KBM-7 (cell line): ENCODE measurements at regions not wholly inside any gene's neighbourhood (a gene's known extent, or its start where the extent isn't known, plus 50 kb on each side); places are given as distances from the start of the nearest gene placed in this dataset.
"Not testable (repeated sequence)": the region's sequence is repeated elsewhere in the genome, so short reads cannot be mapped to it uniquely, and the experiment has no call there.

Source experiments
- DNase-seq: peaks from one replicate; pipeline ENCODE4 v3.0.0-alpha.2; 2015
- in situ Hi-C: fragments of 300-500 bp; cut with MboI; formaldehyde crosslinking; loops from 2 replicates; pipeline ENCODE4 v1.14.3; 2020; ENCODE audit warnings: low sequenced_read_pairs, low pct_unique_long_range_greater_than_20kb, mixed read lengths

DNA sequence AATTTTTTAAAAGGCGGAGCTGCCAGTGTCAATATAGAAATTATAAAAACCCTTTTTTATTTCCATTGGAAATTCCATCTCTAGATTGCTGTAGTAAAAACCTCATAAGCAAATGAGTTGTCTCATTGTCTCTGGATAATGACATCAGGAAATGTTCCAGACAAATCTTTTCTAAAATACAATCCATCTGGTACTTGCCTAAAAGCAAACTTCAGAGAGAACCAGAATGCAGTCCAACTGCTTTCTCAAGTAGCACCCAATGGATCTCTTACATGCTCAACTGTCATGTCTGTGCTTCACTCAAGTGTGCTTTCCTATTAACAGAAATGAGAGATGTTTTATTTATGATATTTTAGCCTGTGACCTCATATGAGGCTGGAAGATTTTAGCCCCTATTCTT lies 399.6 kb upstream of the NDST3 start:
- in situ Hi-C loops = no loop called here
- no peak for DNase-seq

DNA sequence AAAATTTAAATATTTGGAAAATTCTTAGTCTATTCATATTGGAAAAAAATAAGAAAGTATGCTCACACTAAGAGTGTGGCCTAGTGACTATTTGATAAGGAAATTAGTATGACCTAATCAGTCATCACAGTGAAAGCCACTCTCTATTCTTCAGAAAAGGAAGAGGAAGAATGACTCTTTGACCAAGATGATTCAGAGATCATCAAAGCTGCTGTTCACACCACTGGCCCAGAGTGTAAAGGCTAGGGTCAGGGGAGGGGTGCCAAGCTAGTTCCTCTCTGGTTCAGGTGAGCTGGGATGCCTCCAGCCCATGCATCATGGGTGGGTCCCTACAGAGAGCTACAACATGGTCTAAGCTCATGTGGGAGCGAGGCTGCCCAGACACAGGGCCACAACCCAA lies 396.9 kb upstream of the NDST3 start:
- in situ Hi-C loops = no loop called here

DNA sequence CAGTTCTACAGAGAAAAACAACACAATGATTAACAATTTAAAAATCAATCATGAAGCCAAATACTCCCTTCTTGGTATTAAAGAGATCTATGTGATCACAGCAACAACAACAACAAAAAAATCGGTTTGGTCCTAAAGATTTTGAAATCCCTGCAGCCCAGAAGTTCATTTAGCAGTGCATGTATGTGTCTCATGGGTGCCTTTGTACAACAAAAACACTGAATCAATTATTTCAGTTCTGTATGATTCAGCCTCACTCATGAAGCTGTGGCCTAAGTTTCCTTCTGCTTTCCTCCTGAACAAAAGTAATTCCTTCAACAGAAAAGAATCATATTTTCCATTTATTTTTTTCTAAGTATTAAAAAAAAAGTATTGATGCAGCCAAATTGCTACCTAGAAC lies 393.4 kb upstream of the NDST3 start:
- in situ Hi-C loops = no loop called here
- DNase-seq = no peak

More for the DNA sequence above, 396.9 kb upstream of the NDST3 start:
- DNase-seq = no peak

DNA sequence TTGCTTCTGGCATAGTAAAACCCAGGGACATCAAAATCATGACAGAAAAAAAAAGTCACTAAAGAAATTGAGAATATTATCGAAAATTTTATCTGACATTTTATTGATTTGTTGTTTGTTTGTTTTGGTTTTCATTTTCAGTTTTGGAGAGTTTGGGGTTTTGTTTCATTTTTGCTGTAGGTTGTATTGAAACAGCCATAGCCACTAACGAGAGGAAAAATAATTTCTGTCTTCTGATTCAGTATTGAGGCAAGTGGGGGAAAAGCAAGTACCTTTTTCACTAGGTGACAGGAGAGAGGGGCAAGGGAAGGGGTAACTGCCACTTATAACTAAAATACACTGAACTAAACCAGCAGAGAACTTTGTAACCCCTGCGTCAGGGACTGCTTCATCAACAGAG lies 392.8 kb upstream of the NDST3 start:
- in situ Hi-C loops = no loop called here
- no peak for DNase-seq

DNA sequence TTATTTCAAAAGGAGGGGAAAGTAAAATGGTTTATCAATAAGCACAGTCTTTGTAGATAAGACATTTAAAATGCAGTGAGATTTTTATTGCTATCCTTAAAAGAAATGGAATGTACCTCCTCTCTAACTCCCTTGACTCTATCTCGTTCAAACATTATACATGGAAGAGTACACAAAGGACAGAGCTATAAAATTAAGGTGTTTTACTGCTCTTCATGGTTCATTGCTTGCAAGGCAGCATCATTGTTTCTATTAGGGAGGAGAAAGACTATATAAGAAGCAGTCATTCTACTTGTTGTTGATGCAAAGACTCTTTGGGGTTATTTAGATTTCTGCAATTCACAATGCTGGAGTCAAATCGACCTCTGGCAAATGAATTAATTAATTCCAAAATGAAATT lies 380.2 kb upstream of the NDST3 start:
- DNase-seq = no peak
- in situ Hi-C loops = no loop called here

DNA sequence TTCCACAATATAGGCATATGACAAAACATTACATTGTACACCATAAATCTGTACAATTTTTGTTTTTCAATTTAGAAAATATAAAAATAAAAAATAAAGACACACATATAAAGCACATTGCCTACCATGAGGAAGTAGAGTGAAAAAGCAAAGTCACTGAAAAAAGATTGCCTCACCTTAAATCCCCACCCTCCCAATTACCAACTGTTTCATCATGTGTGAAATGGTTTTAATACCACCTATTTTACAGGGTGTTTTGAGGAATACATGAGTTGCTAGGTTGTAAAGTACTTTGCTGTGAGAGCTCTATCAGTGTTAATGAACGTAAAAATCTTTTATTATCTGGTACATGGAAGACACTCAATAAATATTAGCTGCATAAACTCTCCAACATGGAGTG lies 373.6 kb upstream of the NDST3 start:
- DNase-seq = peak; percentile 13
- in situ Hi-C loops = no loop called here

DNA sequence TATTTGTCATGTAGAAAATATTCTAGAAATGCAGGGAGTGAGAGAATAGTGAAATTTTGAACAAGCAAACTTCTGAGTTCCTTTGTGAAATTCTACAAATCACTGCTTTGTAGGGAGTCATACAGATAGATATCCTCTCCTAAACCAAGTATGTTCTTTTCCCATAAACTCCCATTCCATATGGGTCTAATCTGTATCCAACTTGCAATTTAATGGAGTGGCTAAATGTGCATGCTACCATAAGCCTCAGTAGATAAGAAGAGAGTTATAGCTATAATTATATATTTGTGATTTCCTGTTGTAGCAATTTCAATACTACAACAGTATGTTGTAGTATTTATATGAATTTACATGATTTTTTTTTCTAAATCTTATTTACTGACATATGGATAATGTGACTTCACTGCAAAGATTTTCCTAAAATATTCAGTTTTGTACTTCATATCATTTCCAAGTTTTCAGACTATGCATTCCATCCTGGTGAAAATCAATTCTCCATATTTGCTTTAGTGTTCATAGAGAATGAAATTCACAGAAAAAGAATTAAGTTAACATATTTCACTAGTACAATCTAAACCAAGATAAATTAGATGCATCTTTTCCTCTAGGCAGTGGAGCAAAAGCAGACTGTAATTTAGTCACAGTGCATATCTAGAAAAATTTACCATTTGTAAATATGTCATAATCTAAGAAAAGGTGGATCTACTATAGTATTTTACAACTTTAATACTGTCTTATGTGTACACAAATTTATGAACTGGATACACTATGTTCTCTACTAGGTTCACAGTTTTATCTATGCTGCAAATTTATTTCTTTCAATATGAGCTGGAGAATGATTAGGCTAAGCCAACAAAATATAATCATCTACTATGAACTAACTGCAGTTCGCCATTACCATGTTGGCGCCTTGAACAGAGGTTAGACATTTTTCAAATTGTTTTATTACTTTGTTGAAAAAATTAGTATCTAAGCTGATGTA lies 372.9 kb upstream of the NDST3 start:
- no peak for DNase-seq
- in situ Hi-C loops = no loop called here

DNA sequence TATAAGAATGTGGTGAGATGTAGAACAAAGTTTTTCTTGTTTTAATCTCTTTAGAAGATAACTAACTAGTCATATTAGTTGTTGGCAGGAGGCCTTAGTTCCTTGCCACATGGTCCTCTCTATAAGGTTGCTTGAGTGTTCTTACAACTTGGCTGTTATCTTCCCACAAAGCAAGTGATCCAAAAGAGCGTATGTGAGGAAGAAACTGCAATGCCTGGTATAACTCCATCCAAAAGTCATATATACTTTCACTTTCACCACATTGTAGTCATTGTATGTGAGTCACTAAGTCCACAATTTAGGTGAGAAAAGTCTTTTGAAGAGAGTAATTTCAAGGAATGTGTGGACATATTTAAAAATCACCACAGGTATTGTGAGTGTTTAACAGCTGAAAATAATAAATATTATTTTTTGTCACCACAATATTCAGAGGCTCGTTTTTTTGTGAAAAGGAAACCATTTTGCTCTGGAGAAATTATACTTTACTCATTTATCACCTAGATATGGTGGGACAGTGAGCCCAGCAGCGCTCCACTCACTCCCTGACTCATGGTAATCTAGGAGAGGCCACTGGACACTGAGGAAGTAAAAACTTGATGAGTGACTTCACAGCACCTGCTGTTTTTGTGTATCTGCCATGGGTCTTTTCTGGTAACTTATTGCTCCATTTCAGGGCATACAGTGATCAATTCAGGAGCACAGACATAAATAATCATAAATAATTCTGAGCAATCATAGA lies 369.4 kb upstream of the NDST3 start:
- DNase-seq = no peak
- in situ Hi-C loops = no loop called here

DNA sequence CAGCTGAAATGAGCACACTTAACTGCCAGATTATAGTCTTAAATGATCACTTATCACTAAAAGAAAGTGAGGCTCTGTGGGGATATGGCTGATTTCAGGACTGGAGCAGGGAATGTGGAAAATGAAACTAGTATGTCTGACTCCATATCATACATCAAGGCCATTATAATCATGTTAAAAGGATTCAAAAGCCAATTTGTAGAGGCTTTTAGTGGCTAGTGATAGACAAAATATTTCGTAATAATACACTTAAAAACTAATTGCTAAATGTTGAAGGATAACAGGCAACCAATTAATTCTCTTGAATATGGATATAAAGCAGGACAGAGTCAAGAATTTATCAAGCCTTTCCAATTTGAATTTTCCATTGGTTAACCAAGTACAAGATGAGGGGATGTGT lies 358.1 kb upstream of the NDST3 start:
- DNase-seq = no peak
- in situ Hi-C loops = no loop called here

DNA sequence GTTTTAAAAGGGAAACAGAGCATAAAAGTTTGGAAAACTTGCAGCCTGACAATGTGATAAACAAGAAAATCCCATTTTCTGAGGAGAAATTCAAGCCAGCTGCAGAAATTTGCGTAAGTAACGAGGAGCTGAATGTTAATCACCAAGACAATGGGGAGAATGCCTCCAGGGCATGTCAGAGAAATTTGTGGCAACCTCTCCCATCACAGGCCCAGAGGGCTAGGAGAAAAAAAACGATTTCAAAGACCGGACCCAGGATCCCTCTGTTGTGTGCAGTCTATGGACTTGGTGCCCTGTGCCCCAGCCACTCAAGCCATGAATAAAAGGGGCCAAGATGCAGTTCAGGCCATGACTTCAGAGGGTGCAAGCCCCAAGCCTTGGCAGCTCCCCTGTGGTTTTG lies 355.4 kb upstream of the NDST3 start:
- DNase-seq = no peak
- in situ Hi-C loops = no loop called here

DNA sequence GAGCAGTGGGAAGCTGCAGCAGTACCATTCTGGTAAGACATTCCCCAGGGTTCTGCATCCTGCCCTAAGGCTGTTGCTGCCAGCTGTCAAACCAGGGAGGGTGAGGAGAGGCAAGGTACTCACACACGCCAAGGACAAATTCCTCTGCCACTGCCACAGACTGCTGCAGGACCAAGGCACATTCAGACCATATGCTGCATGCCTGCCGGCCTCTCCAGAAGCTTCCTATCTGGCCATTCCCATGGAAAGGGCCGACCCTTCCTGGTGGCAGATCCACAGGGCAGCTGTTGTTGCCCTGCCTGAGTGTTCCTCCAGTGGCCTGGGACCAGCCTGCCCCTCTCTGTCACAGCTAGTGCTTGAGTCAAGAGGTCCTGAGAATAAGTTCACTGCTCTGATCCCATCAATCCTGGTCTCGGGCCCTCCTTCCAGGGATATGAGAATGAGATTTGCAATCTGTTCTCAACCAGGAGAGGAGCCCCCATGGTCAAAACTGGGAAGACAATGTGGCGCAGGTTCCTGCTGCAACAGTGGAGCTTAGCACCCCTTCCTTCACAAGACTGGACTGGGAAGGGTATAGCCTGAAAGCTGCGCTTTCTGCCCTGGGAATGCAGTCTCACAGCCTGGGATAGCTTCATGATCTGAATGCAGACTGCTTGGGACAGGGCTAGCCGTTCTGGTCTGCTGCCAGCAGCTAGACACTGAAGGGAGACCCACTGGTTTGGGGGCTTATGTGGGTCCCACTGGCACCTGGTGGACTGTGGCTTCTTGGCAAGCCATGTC lies 342.5 kb upstream of the NDST3 start:
- DNase-seq = no peak
- in situ Hi-C loops = no loop called here

DNA sequence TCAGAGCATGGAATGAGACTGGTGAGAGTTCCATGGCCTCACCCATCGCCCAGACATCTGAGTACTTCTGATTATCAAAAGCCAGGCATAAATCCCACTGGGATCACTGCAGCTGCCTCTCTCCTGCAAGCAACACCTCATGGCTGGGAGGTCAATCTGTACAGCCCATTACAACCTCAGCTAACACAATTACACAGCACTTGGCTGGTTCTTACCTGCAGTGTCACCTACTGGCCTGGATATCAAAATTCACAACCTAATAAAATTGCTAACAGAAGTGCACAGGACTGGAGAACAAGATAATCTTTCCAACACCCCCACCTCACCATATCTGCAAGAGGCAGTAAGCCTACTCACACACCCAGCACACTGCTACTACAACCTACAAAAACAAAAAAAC lies 341.7 kb upstream of the NDST3 start:
- DNase-seq = no peak
- in situ Hi-C loops = no loop called here

DNA sequence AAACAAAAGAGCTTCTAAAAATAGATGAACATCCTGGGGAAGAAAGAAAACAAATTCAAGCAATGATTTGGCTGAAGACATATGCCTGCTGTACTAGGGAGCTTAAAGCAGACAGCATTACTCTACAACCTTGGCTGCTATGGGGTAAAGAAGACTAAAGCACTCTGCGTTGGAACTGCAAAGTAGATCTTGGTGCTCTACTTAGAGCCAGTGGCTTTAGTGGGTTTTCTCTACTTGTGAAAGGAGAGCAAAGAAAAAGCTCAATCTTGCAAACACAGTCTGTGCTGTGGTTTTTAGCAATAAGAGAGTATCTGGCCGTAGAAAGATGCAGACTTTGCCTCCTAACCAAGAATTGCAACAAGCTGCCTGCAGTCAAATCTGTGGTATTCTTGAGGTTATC lies 334.7 kb upstream of the NDST3 start:
- DNase-seq = no peak
- in situ Hi-C loops = no loop called here

DNA sequence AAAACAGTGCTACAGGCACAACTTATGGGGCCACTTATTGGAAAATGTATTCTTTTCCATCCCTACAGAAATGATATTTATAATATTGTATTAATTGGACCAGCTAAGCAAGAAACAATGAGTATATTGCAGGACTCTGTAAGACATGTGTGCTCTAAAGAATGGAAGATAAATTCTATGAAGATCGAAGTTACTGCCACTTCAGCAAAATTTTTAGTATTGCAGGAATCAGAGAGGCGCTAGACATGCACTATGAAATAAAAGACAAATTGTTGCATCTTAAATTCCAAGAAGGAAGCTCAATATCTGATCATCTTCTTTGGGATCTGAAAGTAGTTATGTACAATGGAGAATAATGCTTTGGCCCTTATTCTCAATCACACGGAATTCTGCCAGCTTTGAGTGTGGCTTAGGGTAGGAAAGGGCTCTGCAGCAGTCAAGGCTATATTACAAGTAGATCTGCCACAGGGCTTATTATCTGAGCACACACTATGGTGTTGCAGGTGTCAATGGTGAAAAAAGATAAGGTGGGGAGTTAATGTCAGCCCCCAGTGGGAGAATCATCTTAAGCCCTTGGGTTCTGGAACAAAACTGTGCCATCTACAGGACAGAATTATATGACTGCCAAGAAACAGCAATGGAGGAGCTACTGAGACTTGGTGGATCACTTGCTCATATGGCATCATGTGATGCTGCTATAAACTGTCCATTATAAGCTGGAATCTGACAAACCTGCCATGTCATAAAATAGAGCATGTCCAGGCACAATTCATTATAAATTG lies 334.0 kb upstream of the NDST3 start:
- peak; percentile 24 for DNase-seq
- in situ Hi-C loops = no loop called here

DNA sequence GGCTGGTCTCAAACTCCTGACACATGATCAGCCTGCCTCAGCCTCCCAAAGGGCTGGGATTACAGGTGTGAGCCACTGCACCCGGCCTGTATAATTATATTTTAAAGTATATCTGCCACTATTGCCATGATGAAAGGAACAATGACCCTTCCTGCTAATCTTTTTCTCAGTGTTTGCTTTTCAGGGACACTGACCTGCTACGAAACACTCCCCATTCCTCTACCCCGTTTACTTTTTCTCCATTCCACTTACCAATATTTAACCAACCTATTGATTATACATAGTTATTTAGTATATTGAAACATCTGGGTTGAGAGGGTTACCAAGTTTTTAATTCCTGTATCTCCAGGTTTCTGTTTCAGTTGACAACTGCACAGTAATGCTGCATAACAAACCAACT lies 331.9 kb upstream of the NDST3 start:
- DNase-seq = no peak
- in situ Hi-C loops = no loop called here

DNA sequence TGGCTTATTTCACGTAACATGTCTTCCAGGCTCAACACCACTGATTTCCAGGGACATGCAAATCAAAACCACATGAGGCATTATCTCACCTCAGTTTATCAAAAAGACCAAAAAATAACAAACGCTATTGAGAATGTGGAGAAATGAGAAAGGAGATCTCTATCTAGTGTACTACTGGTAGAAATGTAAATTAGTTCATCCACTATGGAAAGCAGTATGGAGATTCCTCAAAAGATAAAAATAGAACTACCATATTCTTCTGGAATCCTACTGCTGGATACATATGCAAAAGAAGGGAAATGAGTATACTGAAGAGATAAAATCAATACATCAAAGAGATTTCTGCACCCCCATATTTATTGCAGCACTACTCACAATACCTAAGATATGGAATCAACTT lies 329.6 kb upstream of the NDST3 start:
- no peak for DNase-seq
- in situ Hi-C loops = no loop called here

DNA sequence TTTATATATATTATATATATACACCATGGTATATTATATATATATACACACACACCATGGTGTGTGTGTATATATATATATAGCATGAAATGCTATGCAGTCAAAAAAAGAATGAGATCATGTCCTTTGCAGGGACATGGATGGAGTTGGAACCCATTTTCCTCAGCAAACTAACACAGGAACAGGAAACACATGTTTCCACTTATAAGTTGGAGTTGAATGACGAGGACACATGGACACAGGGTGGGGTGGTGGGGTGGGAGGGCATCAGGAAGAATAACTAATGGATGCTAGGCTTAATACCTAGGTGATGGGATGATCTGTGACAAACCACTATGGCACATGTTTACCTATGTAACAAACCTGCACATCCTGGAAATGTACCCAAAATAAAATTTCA lies 293.6 kb upstream of the NDST3 start:
- peak; percentile 58 for DNase-seq
- in situ Hi-C loops = no loop called here

DNA sequence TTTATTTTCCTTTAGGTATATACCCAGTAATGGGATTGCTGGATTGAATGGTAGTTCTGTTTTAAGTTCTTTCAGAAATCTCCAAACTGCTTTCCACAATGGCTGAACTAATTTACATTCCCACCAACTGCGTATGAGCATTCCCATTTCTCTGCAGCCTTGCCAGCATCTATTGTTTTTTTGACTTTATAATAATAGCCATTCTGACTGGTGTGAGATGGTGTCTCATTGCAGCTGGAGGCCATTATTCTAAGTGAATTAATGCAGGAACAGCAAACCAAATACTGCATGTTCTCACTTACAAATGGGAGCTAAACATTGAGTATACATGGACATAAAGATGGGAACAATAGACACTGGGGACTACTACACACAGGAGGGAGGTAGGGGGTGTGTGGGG lies 288.9 kb upstream of the NDST3 start:
- in situ Hi-C loops, DNase-seq: not testable (repeated sequence)

DNA sequence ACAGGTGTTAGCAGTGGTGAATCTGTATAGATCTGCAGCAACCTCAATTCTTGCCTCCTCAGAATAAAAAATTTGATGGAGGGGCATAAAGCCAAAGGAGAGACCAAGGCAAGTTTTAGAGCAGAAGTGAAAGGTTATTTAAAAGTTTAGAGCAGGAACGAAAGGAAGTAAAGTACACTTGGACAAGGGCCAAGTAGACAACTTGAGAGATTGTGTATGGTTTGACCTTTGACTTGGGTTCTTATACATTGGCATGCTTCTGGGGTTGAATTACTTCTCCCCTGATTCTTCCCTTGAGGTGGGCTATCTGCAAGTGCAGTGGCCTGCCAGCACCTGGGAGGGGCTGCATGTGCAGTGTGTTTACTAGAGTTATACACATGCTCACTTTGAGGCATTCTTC lies 278.8 kb upstream of the NDST3 start:
- no peak for DNase-seq
- in situ Hi-C loops = no loop called here
